ENCODE measurements at regions not wholly inside any gene's neighbourhood (a gene's known extent, or its start where the extent isn't known, plus 50 kb on each side); places are given as distances from the start of the nearest gene placed in this dataset.

GRCh38 chr3:147775411-147775810 is 366.2 kb downstream of the ZIC1 start:
- TF ChIP-seq POLR2AphosphoS5 (IDR thresholded peaks at IDR 0.05) (no peak), CTCF (IDR thresholded peaks at IDR 0.05) (no peak)
